ENCODE measurements at regions not wholly inside any gene's neighbourhood (a gene's known extent, or its start where the extent isn't known, plus 50 kb on each side); places are given as distances from the start of the nearest gene placed in this dataset.

DNA sequence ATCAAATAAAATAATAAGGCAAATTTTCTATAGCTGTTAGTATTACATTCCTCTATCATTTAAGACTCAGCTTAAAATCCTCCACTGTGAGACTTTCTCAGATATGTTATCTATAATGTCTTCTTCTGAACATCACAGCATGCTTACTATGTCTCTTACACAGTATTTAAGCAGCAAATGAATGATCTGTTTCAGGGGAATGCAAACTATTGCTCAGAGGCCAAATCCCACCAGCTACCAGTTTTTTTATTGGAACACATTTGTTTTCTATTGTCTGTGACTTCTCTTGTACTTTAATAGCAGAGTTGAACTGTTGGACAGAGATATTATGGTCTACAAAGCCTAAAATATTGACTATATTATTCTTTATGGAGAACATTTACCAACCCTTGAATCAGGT, 59.6 kb downstream of the C3orf38 start:
- intact Hi-C loops (cut with micrococcal nuclease): loop anchor here (10.0 kb wide), 1 partner anchor 1975 kb away; no protein-coding TSS in a partner anchor

DNA sequence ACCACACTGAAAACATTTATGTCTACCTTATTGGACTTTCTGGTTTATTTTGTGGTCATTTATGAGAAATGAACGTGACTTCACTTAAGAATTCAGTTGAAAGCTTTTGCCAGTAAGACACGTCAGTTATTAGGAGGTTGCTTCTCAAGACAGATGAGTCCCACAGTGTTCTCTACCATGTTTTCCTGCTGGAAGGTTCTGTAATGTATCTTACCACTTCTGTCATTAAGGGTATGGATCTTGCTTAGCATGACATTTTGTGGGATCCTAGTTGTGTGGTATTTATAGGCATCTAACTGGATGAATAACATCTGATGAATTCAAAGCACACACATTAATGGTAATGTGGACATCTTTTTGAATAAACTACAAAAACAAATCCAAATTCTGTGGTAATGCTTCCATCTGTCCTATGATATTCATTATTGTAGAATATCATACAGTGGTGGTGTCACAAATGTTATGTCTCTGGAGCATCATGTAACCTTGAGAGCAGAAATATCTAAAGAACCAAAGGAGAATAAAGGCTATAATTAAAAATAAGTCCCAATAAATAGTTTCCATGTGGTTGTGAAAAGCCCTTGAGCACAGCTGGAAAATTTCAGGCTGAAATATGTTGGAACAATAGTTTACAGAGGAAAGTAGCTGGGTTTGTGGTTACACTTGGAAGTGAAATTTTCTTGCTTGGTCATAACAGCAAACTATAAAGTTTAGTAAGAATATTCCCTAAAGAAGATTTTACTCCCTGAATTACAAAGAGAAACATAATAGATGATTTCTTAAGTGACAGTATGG, 61.5 kb downstream of the C3orf38 start:
- intact Hi-C loops (cut with micrococcal nuclease): no loop called here

DNA sequence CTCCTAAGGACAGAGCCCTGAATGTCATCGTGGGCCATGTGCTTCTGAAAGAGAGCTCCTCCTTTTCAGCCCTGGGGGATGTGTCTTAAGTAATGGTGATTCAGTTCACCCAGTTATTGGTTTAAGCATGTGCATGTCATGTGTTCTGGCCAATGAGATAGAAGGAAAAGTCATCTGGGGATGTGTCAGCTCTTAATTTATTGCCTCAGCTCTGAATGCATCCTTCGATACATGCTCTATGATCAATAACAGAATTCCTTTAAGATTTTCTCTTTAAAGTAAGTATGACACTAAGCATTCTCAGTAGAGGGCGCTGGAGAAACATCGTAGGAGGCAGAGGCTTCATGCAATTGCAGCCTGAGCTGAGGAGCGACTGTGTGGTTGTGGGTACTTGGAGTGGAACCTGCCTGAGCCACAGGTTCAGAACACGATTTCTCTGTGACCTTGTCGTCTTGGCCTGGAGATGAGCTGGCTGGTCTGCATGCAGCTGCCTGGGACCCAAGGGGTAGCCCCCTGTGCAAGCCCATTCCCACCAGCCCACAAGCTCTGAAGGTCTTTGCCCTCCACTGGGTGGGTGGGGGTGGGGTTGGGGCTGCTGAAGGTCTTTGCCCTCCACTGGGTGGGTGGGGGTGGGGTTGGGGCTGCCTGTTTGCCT, 69.5 kb downstream of the C3orf38 start:
- intact Hi-C loops (cut with micrococcal nuclease): loop anchor here (1.0 kb wide), 1 partner anchor 880 kb away; no protein-coding TSS in a partner anchor

- intact Hi-C loops (cut with micrococcal nuclease): no loop called here
Observed at GRCh38 chr3:88220126-88220525, 70.4 kb downstream of the C3orf38 start.

DNA sequence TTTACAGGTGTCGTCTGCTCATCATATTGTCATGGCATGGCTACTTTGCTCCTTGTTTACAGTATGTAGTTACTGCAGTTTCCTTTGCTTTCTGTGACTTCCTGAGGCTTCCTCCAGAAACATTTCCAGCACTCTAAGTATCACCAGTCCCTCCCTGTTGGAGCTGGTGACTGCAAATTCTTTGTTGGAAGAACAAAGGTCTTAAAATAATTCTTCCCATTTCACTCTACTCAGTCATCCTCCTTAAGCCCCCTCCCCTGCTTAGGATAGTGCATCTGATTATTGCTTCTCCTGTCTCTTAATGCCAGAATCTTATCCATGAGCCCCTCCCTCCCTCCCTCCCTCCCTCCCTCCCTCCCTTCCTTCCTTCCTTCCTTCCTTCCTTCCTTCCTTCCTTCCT, 72.0 kb downstream of the C3orf38 start:
- intact Hi-C loops (cut with micrococcal nuclease): no loop called here

- intact Hi-C loops (cut with micrococcal nuclease): no loop called here
Observed at GRCh38 chr3:88222343-88222742, 72.6 kb downstream of the C3orf38 start.

DNA sequence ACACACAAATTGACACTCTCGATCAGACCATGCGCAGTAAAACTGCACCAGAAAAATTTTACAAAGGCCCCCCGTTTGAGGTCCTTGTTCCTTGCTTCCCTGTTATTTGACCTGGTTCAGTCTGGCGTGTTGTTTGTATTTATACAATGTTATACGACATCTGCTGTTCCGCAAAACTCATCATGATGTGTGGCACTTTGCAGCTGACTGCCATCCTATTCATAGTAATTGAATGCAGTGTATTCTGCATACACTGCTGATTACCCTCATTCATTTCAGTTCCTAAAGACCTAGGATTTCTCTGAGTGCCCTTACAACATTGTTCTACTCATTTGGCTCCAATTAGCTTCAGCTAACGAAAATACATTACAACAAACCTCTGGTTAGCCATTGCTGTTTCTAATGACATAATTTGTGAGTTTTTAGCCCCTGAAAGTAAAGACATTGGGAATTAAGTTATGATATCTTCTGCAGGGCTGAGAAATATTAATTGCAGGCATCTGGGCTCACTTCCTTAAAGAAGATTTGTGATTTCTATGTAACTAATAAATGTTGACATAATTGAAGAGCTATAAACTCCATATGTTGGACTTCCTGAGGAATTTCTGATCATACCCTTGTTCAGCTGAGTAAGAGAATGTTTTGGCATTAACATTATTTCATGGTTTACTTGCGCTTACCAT, 75.7 kb downstream of the C3orf38 start:
- intact Hi-C loops (cut with micrococcal nuclease): no loop called here

GRCh38 chr3:88226910-88227309, 77.2 kb downstream of the C3orf38 start:
- intact Hi-C loops (cut with micrococcal nuclease): no loop called here

DNA sequence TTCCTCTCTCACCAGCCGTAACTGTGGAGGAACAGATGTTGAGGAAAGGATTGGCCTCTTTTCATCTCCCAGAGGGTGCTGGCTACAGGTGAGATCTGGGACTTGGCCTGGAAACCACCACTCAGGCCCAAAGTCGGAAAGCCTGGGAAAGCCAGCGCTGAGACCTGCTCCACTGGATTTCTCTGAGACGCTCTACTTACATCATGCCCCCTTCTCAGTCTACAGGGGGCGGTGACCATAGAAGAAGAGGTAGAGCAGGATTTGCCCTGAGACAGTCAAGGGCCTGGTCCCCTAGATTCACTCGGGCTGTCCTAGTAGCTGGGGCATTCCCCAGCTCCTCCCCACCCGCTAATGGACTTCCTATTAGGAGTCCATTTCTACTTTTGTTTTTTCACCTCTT, 80.9 kb downstream of the C3orf38 start:
- intact Hi-C loops (cut with micrococcal nuclease): no loop called here

DNA sequence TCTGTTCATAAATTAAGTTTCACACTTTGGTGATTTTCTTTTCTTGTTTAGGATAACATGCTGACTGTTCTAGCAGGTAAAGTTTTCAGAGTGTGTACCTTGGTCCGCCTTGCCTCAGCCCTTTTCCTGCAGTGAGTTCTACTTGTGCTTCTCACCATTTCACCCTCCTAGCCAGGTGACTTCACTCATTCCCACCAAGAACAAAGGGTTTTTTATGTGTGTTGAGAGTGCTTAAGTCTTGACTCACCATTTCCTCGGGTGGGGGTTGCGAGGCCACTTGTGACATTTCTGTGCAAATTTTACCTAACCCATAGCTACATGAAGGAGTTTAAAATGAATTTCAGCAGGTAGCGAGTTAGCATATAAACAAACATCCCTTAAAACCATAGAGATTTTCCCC, 81.4 kb downstream of the C3orf38 start:
- intact Hi-C loops (cut with micrococcal nuclease): no loop called here

GRCh38 chr3:88231632-88232031, 81.9 kb downstream of the C3orf38 start:
- intact Hi-C loops (cut with micrococcal nuclease): no loop called here

DNA sequence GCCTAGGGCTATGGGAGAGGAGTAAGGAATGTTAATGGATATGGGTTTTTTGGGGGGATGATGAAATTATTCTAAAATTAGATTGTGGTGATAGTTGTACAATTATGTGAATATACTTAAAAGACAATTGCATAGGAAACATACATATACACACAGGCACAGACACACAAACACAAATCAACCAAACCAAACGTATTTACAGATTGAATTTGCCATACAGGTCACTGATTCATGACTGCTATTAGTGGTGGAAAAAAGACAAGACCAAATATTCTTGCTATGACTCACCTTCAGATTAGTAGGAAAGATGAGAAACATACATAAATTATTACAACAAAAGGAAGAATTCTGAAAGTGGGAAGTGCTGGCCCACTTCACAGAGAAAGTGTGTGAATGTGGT, 85.3 kb downstream of the C3orf38 start:
- intact Hi-C loops (cut with micrococcal nuclease): no loop called here

DNA sequence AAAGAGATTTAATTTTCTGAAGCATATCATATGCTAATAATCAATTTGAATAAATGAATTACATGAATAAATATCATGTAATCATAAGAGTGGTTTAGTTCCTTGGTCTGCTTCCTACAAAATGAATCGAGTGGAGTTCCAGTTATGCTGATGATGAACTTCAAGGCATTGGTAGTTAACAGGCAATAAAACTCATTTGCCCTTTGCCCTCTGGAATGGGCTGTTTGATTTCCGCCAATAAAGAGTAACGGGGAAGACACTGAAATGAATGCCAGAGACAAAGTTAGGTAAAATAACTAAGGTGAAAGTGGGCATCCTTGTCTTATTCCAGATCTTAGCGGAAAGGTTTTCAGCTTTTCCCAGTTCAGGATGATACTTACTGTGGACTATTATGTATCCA, 90.1 kb downstream of the C3orf38 start:
- intact Hi-C loops (cut with micrococcal nuclease): no loop called here

DNA sequence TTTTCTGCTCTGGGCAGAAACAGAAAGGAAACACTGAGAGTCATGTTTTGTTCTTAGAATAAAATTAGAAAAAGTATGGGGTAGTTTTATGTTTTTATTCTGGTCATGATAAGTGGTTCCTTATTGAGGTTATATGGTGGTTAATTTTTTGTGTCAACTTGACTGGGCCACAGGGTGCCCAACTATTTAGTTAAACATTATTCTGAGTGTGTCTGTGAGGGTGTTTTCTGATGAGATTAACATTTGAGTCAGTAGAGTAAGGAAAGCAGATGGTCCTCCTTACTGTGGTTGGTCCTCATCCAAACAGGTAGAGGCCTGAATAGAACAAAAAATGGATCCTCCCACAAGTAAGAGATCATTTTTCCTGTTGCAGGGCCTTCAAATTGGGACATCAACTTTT, 98.9 kb downstream of the C3orf38 start:
- intact Hi-C loops (cut with micrococcal nuclease): no loop called here

- intact Hi-C loops (cut with micrococcal nuclease): no loop called here
Observed at GRCh38 chr3:88259045-88259444, 109.3 kb downstream of the C3orf38 start.

- intact Hi-C loops (cut with micrococcal nuclease): no loop called here
Observed at GRCh38 chr3:88262527-88262926, 112.8 kb downstream of the C3orf38 start.

DNA sequence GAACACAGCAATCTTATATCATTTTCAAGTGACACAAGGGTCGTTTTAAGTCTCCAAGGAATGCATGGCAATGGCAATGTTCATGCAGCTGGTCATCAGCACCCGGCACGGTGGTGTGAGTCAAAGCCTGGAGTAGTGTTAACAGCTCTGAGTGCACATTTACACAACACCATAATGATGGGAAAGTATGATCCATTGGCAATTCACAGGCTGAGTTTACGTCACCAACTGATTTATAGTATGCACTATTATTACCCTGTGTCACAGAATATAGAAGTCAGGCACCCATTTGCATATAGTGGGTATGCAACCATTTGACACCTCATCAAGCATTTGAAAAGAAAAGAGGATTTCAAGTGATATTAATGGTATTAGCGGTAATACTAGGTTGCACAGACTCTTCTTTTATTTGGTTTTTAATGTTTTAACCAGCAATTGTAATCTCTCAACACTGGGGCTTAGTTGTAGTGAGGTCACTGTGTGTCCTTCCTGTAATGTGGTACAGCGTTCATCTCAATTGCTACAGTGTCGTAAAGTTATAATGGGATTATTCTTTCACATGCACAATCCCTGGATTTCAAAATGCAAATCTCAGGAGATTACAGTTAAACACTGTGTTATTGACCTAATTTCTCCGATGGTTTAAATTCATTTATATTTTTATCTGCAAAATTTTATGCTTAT, 113.8 kb downstream of the C3orf38 start:
- intact Hi-C loops (cut with micrococcal nuclease): no loop called here

GRCh38 chr3:88267441-88267840, 117.7 kb downstream of the C3orf38 start:
- intact Hi-C loops (cut with micrococcal nuclease): no loop called here

DNA sequence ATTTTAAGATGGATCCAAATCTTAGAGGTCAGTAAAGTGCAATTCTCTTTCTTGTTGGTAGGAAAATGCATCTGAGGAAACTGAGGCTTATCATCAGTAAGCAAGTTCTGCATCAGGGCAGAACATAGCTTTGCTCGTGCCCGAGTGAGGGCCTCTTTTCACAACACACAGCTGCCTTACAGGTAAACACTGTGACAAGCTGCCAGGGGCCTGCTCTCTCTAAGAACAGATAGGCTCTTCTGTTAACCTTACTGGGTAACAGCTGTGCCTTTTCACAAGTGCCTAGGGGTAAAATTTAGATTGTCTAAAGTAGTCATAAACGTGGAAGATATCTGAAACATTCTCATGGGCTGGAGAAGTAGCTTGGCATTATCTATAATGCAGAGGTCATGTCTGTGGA, 118.1 kb downstream of the C3orf38 start:
- intact Hi-C loops (cut with micrococcal nuclease): no loop called here

DNA sequence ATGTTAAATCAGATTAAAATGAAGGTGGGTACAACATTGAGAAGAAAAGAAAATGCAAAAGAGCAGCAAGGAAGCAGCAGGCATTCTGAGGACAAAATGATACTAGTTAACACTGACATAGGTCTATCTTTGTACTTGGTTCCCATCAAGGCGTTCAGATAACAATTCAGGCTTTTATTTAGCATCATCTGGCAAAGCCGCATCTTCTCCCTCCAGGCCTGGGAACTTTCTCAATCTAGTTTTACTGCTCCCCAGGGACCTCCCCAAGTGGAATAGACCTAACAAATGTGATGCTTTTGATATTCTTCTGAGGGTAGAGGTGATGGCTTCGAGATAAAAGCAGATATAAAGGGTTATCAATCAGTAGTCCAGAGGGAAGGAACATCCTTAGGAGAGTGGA, 130.6 kb downstream of the C3orf38 start:
- intact Hi-C loops (cut with micrococcal nuclease): no loop called here

- intact Hi-C loops (cut with micrococcal nuclease): no loop called here
Observed at GRCh38 chr3:88282528-88283241, 132.9 kb downstream of the C3orf38 start.

Data from T-helper 2 cell treated with Interferon-gamma antibody and Interleukin-4, amounts not matched to agents 100 ng/mL and 5 ng/mL, for 36 hours (primary cell).